ENCODE measurements at regions not wholly inside any gene's neighbourhood (a gene's known extent, or its start where the extent isn't known, plus 50 kb on each side); places are given as distances from the start of the nearest gene placed in this dataset.

DNA sequence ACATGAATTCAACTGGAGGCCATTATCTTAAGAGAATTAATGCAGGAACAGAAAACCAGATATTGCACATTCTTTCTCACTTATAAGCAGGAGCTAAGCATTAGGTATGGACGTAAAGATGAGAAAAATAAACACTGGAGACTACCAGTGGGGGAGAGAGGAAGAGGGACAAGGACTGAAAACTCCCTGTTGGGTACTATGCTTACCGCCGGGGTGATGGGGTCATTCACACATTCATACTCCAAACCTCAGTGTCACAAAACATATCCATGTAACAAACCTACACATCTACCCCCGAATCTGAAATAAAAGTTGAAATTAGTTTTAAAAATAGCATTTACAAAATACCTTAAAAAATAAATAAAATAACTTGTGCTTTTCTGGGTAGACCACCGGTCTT, 80.8 kb upstream of the RAP1B start:
- BruUV-seq (replicated peaks): no TSS peak
- DNase-seq (ENCODE audit: low read depth, low spot score): no peak
- H3K9me3 ChIP-seq (ENCODE audit: control insufficient read depth in 1 of 2, insufficient read depth in 1 of 2, low read depth in 1 of 2, low read length in 2 of 2): no peaks in the 10 kb centered on the region; a peak in 1 of 4 replicates
- H3K79me2 ChIP-seq (ENCODE audit: insufficient read depth, low read length): no peaks in the 10 kb centered on the region
- H3K27me3 ChIP-seq (ENCODE audit: insufficient read depth, low read length): no peaks in the 10 kb centered on the region
- CTCF ChIA-PET: no interaction called here
- ATAC-seq: no peak
- no peaks in the 10 kb centered on the region for H3K9me2 ChIP-seq (ENCODE audit: insufficient read depth)
- no peaks in the 10 kb centered on the region for H3K4me1 ChIP-seq (ENCODE audit: control insufficient read depth in 1 of 2, insufficient read depth in 2 of 2, low read length in 2 of 2)
- intact Hi-C loops (cut with micrococcal nuclease): no loop called here
- no peak overlapping the region for H3K4me2 ChIP-seq (ENCODE audit: low read length)
- no peaks in the 10 kb centered on the region for H4K20me1 ChIP-seq (ENCODE audit: insufficient read depth)
- POLR2A ChIA-PET: no interaction called here
- H3K27ac ChIP-seq (ENCODE audit: low read depth, low read length): no peak overlapping the region
- H3K4me3 ChIP-seq (replicated peaks in 1 of 2; ENCODE audit: low read depth in 1 of 2, low read length in 2 of 2): no peak overlapping the region
- TF ChIP-seq CBX3 (IDR thresholded peaks at IDR 0.05; ENCODE audit: low read depth) (no peak), SRF (IDR thresholded peaks at IDR 0.05; ENCODE audit: low read depth) (no peak), SIN3A (IDR thresholded peaks at IDR 0.05; ENCODE audit: low read depth) (no peak)
- TF ChIP-seq, protein P1, sequence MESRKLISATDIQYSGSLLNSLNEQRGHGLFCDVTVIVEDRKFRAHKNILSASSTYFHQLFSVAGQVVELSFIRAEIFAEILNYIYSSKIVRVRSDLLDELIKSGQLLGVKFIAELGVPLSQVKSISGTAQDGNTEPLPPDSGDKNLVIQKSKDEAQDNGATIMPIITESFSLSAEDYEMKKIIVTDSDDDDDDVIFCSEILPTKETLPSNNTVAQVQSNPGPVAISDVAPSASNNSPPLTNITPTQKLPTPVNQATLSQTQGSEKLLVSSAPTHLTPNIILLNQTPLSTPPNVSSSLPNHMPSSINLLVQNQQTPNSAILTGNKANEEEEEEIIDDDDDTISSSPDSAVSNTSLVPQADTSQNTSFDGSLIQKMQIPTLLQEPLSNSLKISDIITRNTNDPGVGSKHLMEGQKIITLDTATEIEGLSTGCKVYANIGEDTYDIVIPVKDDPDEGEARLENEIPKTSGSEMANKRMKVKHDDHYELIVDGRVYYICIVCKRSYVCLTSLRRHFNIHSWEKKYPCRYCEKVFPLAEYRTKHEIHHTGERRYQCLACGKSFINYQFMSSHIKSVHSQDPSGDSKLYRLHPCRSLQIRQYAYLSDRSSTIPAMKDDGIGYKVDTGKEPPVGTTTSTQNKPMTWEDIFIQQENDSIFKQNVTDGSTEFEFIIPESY (IDR thresholded peaks at IDR 0.05; ENCODE audit: extremely low read depth, insufficient replicate concordance, low read length): no peak
- RAD21 ChIA-PET (ENCODE audit: low non-redundant PET in 1 of 2, low total read pairs in 2 of 2, uncharacterized antibody in 2 of 2, unreplicated experiment in 2 of 2): no interaction called here
- H2AFZ ChIP-seq (ENCODE audit: low read depth, low read length, poor library complexity, severe bottlenecking): no peak overlapping the region
- H3K36me3 ChIP-seq (ENCODE audit: control insufficient read depth in 1 of 2, insufficient read depth in 2 of 2, low read length in 2 of 2): no peaks in the 10 kb centered on the region
- no peak overlapping the region for H3K9ac ChIP-seq (ENCODE audit: low read length)

DNA sequence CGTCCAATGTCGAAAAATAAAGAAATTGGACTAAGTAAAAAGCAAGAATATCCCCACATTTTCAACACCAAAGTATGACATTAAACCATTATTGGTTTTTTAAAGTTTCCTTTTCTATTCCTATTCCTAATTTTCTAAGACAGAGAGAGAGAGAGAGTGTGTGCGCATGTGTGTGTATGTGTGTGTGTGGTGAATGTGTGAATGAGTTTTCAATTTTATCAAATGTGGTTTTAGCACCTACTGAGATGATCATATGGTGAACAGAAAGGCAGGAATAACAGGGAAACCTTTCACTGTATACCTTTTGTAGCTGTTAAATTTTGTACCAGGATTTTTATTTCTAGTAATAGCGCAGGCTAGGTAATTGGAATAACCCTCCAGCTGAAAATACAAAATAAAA, 80.4 kb upstream of the RAP1B start:
- no peak overlapping the region for H2AFZ ChIP-seq (ENCODE audit: low read depth, low read length, poor library complexity, severe bottlenecking)
- no peaks in the 10 kb centered on the region for H3K9me3 ChIP-seq (ENCODE audit: control insufficient read depth in 1 of 2, insufficient read depth in 1 of 2, low read depth in 1 of 2, low read length in 2 of 2)
- no peaks in the 10 kb centered on the region for H3K9me2 ChIP-seq (ENCODE audit: insufficient read depth)
- H3K36me3 ChIP-seq (ENCODE audit: control insufficient read depth in 1 of 2, insufficient read depth in 2 of 2, low read length in 2 of 2): no peaks in the 10 kb centered on the region
- no peak overlapping the region for H3K4me2 ChIP-seq (ENCODE audit: low read length)
- CTCF ChIA-PET: no interaction called here
- no peak overlapping the region for H3K4me3 ChIP-seq (replicated peaks in 1 of 2; ENCODE audit: low read depth in 1 of 2, low read length in 2 of 2)
- BruUV-seq (replicated peaks): no TSS peak
- H4K20me1 ChIP-seq (ENCODE audit: insufficient read depth): no peaks in the 10 kb centered on the region
- no peaks in the 10 kb centered on the region for H3K79me2 ChIP-seq (ENCODE audit: insufficient read depth, low read length)
- ATAC-seq (no peak), DNase-seq (ENCODE audit: low read depth, low spot score) (no peak)
- no peaks in the 10 kb centered on the region for H3K4me1 ChIP-seq (ENCODE audit: control insufficient read depth in 1 of 2, insufficient read depth in 2 of 2, low read length in 2 of 2)
- POLR2A ChIA-PET: no interaction called here
- H3K27ac ChIP-seq (ENCODE audit: low read depth, low read length): no peak overlapping the region
- no peaks in the 10 kb centered on the region for H3K27me3 ChIP-seq (ENCODE audit: insufficient read depth, low read length)
- intact Hi-C loops (cut with micrococcal nuclease): no loop called here
- RAD21 ChIA-PET (ENCODE audit: low non-redundant PET in 1 of 2, low total read pairs in 2 of 2, uncharacterized antibody in 2 of 2, unreplicated experiment in 2 of 2): no interaction called here
- no peak overlapping the region for H3K9ac ChIP-seq (ENCODE audit: low read length)
- TF ChIP-seq ZNF274 (IDR thresholded peaks at IDR 0.05; ENCODE audit: low read depth, low read length) (no peak), ZFX (IDR thresholded peaks at IDR 0.05) (no peak), CEBPB (IDR thresholded peaks at IDR 0.05; ENCODE audit: low read depth) (no peak), SIN3A (IDR thresholded peaks at IDR 0.05; ENCODE audit: low read depth) (no peak), CBX3 (IDR thresholded peaks at IDR 0.05; ENCODE audit: low read depth) (no peak), FOSL1 (IDR thresholded peaks at IDR 0.05; ENCODE audit: low read depth) (no peak)
- TF ChIP-seq, protein P2, sequence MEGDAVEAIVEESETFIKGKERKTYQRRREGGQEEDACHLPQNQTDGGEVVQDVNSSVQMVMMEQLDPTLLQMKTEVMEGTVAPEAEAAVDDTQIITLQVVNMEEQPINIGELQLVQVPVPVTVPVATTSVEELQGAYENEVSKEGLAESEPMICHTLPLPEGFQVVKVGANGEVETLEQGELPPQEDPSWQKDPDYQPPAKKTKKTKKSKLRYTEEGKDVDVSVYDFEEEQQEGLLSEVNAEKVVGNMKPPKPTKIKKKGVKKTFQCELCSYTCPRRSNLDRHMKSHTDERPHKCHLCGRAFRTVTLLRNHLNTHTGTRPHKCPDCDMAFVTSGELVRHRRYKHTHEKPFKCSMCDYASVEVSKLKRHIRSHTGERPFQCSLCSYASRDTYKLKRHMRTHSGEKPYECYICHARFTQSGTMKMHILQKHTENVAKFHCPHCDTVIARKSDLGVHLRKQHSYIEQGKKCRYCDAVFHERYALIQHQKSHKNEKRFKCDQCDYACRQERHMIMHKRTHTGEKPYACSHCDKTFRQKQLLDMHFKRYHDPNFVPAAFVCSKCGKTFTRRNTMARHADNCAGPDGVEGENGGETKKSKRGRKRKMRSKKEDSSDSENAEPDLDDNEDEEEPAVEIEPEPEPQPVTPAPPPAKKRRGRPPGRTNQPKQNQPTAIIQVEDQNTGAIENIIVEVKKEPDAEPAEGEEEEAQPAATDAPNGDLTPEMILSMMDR (IDR thresholded peaks at IDR 0.05 in 2 of 3, conservative IDR thresholded peaks at IDR 0.05 in 1 of 3; ENCODE audit: borderline replicate concordance in 1 of 3, insufficient read depth in 1 of 3, low read depth in 2 of 3, low read length in 2 of 3): no peak
- TF ChIP-seq, protein P3, sequence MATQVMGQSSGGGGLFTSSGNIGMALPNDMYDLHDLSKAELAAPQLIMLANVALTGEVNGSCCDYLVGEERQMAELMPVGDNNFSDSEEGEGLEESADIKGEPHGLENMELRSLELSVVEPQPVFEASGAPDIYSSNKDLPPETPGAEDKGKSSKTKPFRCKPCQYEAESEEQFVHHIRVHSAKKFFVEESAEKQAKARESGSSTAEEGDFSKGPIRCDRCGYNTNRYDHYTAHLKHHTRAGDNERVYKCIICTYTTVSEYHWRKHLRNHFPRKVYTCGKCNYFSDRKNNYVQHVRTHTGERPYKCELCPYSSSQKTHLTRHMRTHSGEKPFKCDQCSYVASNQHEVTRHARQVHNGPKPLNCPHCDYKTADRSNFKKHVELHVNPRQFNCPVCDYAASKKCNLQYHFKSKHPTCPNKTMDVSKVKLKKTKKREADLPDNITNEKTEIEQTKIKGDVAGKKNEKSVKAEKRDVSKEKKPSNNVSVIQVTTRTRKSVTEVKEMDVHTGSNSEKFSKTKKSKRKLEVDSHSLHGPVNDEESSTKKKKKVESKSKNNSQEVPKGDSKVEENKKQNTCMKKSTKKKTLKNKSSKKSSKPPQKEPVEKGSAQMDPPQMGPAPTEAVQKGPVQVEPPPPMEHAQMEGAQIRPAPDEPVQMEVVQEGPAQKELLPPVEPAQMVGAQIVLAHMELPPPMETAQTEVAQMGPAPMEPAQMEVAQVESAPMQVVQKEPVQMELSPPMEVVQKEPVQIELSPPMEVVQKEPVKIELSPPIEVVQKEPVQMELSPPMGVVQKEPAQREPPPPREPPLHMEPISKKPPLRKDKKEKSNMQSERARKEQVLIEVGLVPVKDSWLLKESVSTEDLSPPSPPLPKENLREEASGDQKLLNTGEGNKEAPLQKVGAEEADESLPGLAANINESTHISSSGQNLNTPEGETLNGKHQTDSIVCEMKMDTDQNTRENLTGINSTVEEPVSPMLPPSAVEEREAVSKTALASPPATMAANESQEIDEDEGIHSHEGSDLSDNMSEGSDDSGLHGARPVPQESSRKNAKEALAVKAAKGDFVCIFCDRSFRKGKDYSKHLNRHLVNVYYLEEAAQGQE (IDR thresholded peaks at IDR 0.05; ENCODE audit: low read depth): no peak
- TF ChIP-seq, protein P1 (IDR thresholded peaks at IDR 0.05; ENCODE audit: extremely low read depth, insufficient replicate concordance, low read length): no peak
